Pulmonary artery endothelial cell (primary cell): ENCODE measurements at regions not wholly inside any gene's neighbourhood (a gene's known extent, or its start where the extent isn't known, plus 50 kb on each side); places are given as distances from the start of the nearest gene placed in this dataset.
"Not testable (repeated sequence)": the region's sequence is repeated elsewhere in the genome, so short reads cannot be mapped to it uniquely, and the experiment has no call there.

ENCODE experiments used
- DNase-seq: peaks from one replicate; pipeline ENCODE4 v3.0.0-alpha.2; 2011; ENCODE audit warnings: low read depth, low spot score

DNA sequence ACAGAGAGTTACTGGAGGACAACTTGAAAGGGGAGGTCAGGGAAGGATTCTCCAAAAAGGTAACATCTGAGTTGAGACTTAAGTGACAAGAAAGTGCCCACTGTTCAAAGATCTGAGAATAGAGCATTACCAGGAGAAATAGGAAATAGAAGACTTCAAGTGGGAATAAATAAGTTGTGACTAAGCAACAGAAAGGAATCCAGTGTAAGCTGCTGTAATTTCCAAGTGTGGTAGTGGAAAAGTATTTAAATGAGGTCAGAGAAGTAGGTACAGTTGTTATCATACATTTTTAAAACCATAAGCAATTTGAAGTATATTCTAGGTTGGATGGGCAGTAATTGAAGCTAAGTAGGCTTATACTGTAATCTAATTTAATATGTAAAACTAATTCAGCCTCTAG is 211.9 kb downstream of the FBXO8 start:
- no peak for DNase-seq

GRCh38 chr4:174069848-174070330 is 213.6 kb downstream of the FBXO8 start:
- no peak for DNase-seq

- no peak for DNase-seq
Observed at GRCh38 chr4:174066611-174067205, 216.8 kb downstream of the FBXO8 start.

- no peak for DNase-seq
Observed at GRCh38 chr4:174062831-174063230, 220.6 kb downstream of the FBXO8 start.

GRCh38 chr4:174061026-174061425 is 222.4 kb downstream of the FBXO8 start:
- no peak for DNase-seq

DNA sequence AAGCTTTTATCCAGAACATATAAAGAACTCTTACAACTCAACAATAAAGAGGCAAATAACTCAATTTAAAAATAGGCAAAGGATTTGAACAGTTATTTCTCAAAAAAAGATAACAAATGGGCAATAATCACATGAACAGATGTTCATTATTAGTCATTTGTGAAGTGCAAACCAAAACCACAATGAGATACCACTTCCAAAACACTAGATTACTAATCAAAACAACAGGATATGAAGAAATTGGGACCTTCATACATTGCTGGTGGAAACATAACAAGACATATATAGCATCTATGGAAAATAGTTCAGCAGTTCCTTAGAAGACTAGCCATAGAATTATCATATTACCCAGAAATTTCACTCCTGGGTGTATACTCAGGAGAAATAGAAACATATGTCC is 224.6 kb downstream of the FBXO8 start:
- DNase-seq: no peak

DNA sequence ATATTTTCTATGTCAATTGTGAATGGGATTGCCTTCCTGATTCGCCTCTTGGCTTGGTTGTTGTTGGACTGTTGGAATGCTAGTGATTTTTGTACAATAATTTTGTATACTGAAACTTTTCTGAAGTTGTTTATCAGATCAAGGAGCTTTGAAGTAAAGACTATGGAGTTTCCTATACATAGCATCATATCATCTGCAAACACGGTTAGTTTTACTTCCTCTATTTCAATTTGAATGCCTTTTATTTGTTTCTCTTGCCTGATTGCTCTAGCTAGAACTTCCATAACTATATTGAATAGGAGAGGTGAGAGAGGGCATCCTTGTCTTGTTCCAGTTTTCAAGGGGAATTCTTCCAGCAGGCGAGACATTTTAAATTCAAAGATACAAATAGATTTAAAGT is 226.5 kb downstream of the FBXO8 start:
- no peak for DNase-seq

DNA sequence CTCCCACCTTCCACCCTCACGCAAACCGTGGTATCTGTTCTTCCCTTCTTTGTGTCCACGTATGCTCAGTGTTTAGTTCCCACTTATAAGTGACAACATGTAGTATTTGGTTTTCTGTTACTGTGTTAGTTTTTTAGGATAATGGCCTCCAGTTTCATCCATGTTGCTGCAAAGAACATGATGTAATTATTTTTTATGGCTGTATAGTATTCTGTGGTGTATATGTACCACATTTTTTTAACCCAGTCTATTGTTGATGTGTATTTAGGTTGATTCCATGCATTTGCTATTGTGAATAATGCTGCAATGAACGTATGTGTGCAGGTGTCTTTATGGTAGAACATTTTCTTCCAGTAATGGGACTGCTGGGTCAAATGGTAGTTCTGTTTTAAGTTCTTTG is 228.1 kb downstream of the FBXO8 start:
- no peak for DNase-seq

DNA sequence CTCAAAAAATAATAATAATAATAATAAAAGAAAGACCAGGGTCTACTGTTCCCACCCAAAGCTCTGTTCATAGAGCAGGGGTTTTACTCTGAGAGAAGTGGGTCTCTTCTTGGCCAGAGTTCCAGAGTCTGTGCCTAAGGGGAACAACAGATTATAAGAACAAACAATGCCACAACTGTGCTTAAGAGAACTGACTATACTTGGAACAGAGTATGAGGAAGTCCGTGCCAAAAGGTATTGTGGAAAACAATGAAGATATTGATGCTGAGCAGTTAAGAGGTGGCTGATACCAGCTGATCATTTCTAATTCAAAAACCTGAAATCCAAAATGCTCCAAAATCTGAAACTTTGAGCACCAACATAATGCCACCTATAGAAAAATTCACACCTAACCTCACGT is 229.6 kb downstream of the FBXO8 start:
- no peak for DNase-seq

- no peak for DNase-seq
Observed at GRCh38 chr4:174047363-174047762, 236.1 kb downstream of the FBXO8 start.

DNA sequence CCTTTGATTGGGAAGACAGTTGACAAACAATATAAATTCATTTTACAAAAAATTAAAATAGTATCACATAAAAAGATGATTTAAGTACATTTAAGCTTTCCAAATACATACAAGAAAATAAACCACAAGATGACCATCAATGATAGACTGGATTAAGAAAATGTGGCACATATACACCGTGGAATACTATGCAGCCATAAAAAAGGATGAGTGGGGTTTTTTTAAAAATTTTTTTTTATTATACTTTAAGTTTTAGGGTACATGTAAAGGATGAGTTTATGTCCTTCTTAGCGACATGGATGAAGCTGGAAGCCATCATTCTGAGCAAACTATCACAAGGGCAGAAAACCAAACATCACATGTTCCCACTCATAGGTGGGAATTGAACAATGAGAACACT is 237.6 kb downstream of the FBXO8 start:
- DNase-seq: not testable (repeated sequence)

- no peak for DNase-seq
Observed at GRCh38 chr4:174045381-174045780, 238.1 kb downstream of the FBXO8 start.

DNA sequence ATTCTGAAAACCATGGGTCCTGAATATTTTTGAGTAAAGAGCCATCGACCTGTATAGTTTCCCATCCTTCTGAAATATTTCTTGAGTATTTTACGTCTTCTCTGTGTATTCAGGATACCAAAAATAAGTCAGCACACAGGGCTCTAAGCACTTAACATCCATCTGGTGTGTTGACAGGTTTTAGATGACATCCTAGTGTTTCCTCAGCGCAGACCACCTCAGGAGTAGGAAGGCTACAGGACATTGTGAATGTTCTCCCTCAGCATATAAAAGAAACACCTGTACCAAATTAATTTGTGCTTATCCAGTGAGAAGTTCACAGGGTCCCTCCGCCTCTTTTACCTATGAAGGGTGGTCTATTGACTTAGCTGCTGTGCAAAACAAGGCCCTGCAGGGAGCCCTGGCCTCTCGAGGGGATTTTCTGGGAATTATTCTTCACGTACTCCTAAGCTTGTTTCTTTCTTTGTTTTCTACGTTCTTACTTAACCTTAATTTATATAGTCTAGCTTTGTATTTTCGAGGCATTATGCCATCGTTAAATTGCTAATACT is 241.8 kb downstream of the FBXO8 start:
- no peak for DNase-seq

DNA sequence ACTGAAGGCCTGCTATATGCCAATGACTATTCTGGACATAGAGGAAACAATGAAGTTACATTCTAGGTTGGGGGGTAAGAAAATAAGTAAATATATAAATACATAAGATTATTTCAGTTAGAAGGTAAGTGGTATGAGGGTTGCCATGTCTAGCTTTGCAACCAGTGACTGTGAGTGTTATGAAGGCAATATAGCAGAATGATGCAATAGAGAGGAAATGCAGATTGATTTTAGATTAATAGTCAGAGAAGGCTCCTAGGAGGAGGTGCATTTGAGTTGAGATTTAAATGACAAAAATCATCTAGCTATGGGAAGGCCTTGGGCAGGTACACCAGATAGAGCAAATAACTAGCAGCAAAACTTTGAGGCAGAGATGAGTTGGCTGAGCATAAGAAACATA is 243.2 kb downstream of the FBXO8 start:
- no peak for DNase-seq

GRCh38 chr4:174038481-174038880 is 245.0 kb downstream of the FBXO8 start:
- no peak for DNase-seq

DNA sequence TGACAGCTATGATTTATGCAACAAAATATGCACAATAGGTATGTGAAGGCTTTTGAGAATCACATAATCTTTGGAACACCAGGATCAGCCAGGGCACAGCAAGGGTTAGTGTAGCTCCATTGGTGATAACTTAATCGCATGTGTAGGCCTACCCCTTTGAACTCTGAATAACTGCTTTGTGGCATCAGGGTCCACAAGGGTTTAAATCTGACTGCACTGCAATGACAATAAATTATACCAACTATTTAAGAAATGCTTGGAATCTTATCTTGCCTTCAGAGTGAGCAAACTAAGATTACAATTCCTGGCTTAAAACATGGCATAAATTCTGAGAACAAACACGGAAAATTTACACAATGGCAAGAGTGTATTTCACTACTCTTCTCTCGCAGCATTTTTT is 245.8 kb downstream of the FBXO8 start:
- no peak for DNase-seq

DNA sequence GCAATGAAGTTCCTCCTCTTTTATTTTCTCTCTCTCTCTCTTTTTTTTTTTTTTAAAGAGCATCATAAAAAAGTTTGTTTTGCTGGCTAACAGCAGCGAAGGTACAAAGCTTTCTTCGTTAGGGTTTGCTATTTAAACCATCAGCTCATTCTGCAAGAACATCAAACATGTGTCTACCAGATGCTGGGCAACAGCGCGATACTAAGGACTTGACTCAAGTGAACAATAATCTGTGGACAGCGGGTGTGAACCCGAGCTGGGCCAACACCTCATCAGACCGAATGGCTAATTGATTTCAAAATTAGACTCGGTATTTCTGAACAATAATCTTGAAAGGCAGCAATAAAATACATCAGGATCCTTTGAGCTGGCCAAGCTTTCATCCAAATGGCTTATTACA is 246.4 kb downstream of the FBXO8 start:
- DNase-seq: no peak

DNA sequence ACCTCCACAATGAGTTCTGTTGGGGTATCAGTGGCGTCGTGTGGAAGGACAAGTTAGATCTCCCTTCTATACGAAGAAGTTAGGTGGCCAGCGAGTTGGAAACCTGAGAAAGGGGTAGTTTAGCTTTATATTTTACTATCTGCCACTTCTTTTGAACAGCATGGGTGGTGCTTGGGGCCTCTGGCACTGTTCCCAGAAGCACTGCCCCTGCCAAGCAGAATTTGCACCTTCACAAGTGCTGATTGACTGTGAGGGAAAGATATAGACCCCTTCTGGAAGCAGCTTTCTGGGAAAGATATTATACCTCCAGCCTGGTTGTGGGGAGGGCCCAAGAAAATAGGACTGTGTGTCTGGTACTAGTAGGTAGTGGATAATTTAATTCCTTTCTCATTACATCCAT is 246.9 kb downstream of the FBXO8 start:
- no peak for DNase-seq

GRCh38 chr4:174036111-174036510 is 247.4 kb downstream of the FBXO8 start:
- no peak for DNase-seq

- no peak for DNase-seq
Observed at GRCh38 chr4:174023641-174024040, 259.8 kb downstream of the FBXO8 start.

- no peak for DNase-seq
Observed at GRCh38 chr4:174018236-174018635, 265.2 kb downstream of the FBXO8 start.

- DNase-seq: no peak
Observed at GRCh38 chr4:174016251-174016650, 267.2 kb downstream of the FBXO8 start.

- DNase-seq: no peak
Observed at GRCh38 chr4:174012886-174013259, 270.6 kb downstream of the FBXO8 start.
